ENCODE measurements at regions not wholly inside any gene's neighbourhood (a gene's known extent, or its start where the extent isn't known, plus 50 kb on each side); places are given as distances from the start of the nearest gene placed in this dataset.

- TF ChIP-seq EZH2 (IDR thresholded peaks at IDR 0.05; ENCODE audit: low read length): no peak
- no peak for TF ChIP-seq CTCF (optimal IDR thresholded peaks at IDR 0.05 in 1 of 3, IDR thresholded peaks at IDR 0.05 in 1 of 3, conservative IDR thresholded peaks at IDR 0.05 in 1 of 3; ENCODE audit: extremely low read depth in 1 of 3, insufficient read depth in 2 of 3, low read length in 3 of 3)
- Histone ChIP-seq H3K9me1 (ENCODE audit: control insufficient read depth, extremely low read depth, insufficient read depth, low read length) (no peaks in the 10 kb centered on the region), H3K27ac (ENCODE audit: control insufficient read depth, insufficient read depth, low read length) (no peak overlapping the region), H3K9me3 (ENCODE audit: control insufficient read depth, low read depth, low read length) (no peaks in the 10 kb centered on the region), H3K4me1 (ENCODE audit: control insufficient read depth, extremely low read depth, insufficient read depth, low read length) (no peaks in the 10 kb centered on the region), H3K36me3 (ENCODE audit: control insufficient read depth in 2 of 2, extremely low read depth in 1 of 2, insufficient read depth in 2 of 2, low read length in 2 of 2) (no peaks in the 10 kb centered on the region), H2AFZ (ENCODE audit: control insufficient read depth, low read length) (no peak overlapping the region), H3K9ac (ENCODE audit: control insufficient read depth, extremely low read depth, insufficient read depth, low read length) (no peak overlapping the region), H3K4me2 (ENCODE audit: control insufficient read depth, extremely low read depth, insufficient read depth, low read depth, low read length) (no peak overlapping the region), H3K4me3 (ENCODE audit: control insufficient read depth in 2 of 3, extremely low read depth in 1 of 3, insufficient read depth in 2 of 3, low read depth in 1 of 3, low read length in 3 of 3) (no peak overlapping the region), H3K27me3 (ENCODE audit: control insufficient read depth, extremely low read depth, insufficient read depth, low read length) (no peaks in the 10 kb centered on the region), H3K79me2 (ENCODE audit: control insufficient read depth, insufficient read depth, low read length) (no peaks in the 10 kb centered on the region), H4K20me1 (ENCODE audit: control insufficient read depth, extremely low read depth, insufficient read depth, low read length) (no peaks in the 10 kb centered on the region)
- FAIRE-seq (no peak), DNase-seq (ENCODE audit: low read depth, low spot score) (no peak)
- dilution Hi-C loops (cut with MboI; ENCODE audit: extremely low pct_ligation_motif_present, low sequenced_read_pairs): no loop called here
These were observed 256.6 kb downstream of the TMEM38B start for GRCh38 chr9:105950894-105951293.

GRCh38 chr9:105954517-105954916 lies 260.2 kb downstream of the TMEM38B start:
- Histone ChIP-seq H2AFZ (ENCODE audit: control insufficient read depth, low read length) (no peak overlapping the region), H3K4me1 (ENCODE audit: control insufficient read depth, extremely low read depth, insufficient read depth, low read length) (no peaks in the 10 kb centered on the region), H3K79me2 (ENCODE audit: control insufficient read depth, insufficient read depth, low read length) (no peaks in the 10 kb centered on the region), H3K4me2 (ENCODE audit: control insufficient read depth, extremely low read depth, insufficient read depth, low read depth, low read length) (no peak overlapping the region), H3K9ac (ENCODE audit: control insufficient read depth, extremely low read depth, insufficient read depth, low read length) (no peak overlapping the region), H4K20me1 (ENCODE audit: control insufficient read depth, extremely low read depth, insufficient read depth, low read length) (no peaks in the 10 kb centered on the region), H3K36me3 (ENCODE audit: control insufficient read depth in 2 of 2, extremely low read depth in 1 of 2, insufficient read depth in 2 of 2, low read length in 2 of 2) (no peaks in the 10 kb centered on the region), H3K27me3 (ENCODE audit: control insufficient read depth, extremely low read depth, insufficient read depth, low read length) (no peaks in the 10 kb centered on the region), H3K4me3 (ENCODE audit: control insufficient read depth in 2 of 3, extremely low read depth in 1 of 3, insufficient read depth in 2 of 3, low read depth in 1 of 3, low read length in 3 of 3) (no peak overlapping the region), H3K9me1 (ENCODE audit: control insufficient read depth, extremely low read depth, insufficient read depth, low read length) (no peaks in the 10 kb centered on the region), H3K27ac (ENCODE audit: control insufficient read depth, insufficient read depth, low read length) (no peak overlapping the region), H3K9me3 (ENCODE audit: control insufficient read depth, low read depth, low read length) (no peaks in the 10 kb centered on the region)
- FAIRE-seq (no peak), DNase-seq (ENCODE audit: low read depth, low spot score) (no peak)
- dilution Hi-C loops (cut with MboI; ENCODE audit: extremely low pct_ligation_motif_present, low sequenced_read_pairs): no loop called here
- TF ChIP-seq CTCF (optimal IDR thresholded peaks at IDR 0.05 in 1 of 3, IDR thresholded peaks at IDR 0.05 in 1 of 3, conservative IDR thresholded peaks at IDR 0.05 in 1 of 3; ENCODE audit: extremely low read depth in 1 of 3, insufficient read depth in 2 of 3, low read length in 3 of 3): no peak
- TF ChIP-seq EZH2 (IDR thresholded peaks at IDR 0.05; ENCODE audit: low read length): no peak
